GM23338 (cell line): ENCODE measurements at regions not wholly inside any gene's neighbourhood (a gene's known extent, or its start where the extent isn't known, plus 50 kb on each side); places are given as distances from the start of the nearest gene placed in this dataset.
A peak's percentile ranks its signal among the peaks of the same experiment; 100 is the strongest.

Experiments used
- ATAC-seq: fragments of 200-7000 bp; cut with Tn5 transposase; 3 replicates; pipeline ENCODE4 v1.9.1; 2020
- DNase-seq: peaks from one replicate; pipeline ENCODE4 v3.0.0-alpha.2; 2015; ENCODE audit warnings: low spot score
- H2AFZ ChIP-seq: fragments of 200-600 bp; sonication (generic); 2 replicates; pipeline ENCODE4 v1.8.0; 2016; ENCODE audit warnings: antibody characterized with exemption, mild to moderate bottlenecking, moderate library complexity
- H3F3A ChIP-seq: fragments of 200-600 bp; sonication (generic); replicated peaks from 2 replicates; pipeline ENCODE4 v1.8.0; 2017; ENCODE audit warnings: antibody characterized with exemption, mixed run types, low read depth
- H3K27ac ChIP-seq: fragments of 200-600 bp; sonication (generic); 2 replicates; pipeline ENCODE4 v1.6.1; 2016; ENCODE audit warnings: low read depth
- H3K27me3 ChIP-seq: fragments of 200-600 bp; sonication (generic); 2 replicates; pipeline ENCODE4 v1.8.0; 2016; ENCODE audit warnings: mild to moderate bottlenecking, mixed run types, moderate library complexity; ENCODE audit not compliant: insufficient read depth
- H3K36me3 ChIP-seq: fragments of 200-600 bp; sonication (generic); 2 replicates; pipeline ENCODE4 v1.8.0; 2016; ENCODE audit warnings: mild to moderate bottlenecking; ENCODE audit not compliant: insufficient read depth
- H3K4me1 ChIP-seq: fragments of 200-600 bp; sonication (generic); 2 replicates; pipeline ENCODE4 v1.8.0; 2016; ENCODE audit warnings: mild to moderate bottlenecking, moderate library complexity; ENCODE audit not compliant: insufficient read depth
- H3K4me2 ChIP-seq: fragments of 200-600 bp; sonication (generic); 2 replicates; pipeline ENCODE4 v1.7.1; 2017; ENCODE audit warnings: mixed run types
- H3K4me3 ChIP-seq: fragments of 200-600 bp; sonication (generic); 2 replicates; pipeline ENCODE4 v1.6.1; 2016; ENCODE audit warnings: mixed run types
- H3K79me2 ChIP-seq: fragments of 200-600 bp; sonication (generic); replicated peaks from 2 replicates; pipeline ENCODE4 v1.8.0; 2017; ENCODE audit warnings: mild to moderate bottlenecking; ENCODE audit not compliant: insufficient read depth
- H3K9me2 ChIP-seq: fragments of 200-600 bp; sonication (generic); 2 replicates; pipeline ENCODE4 v1.8.0; 2017; ENCODE audit not compliant: insufficient read depth
- H4K20me1 ChIP-seq: fragments of 200-600 bp; sonication (generic); replicated peaks from 2 replicates; pipeline ENCODE4 v1.8.0; 2017; ENCODE audit warnings: mild to moderate bottlenecking; ENCODE audit not compliant: insufficient read depth
- H3K27ac Mint-ChIP-seq: 2 replicates; pipeline ENCODE4 v1.8.0; 2020; ENCODE audit warnings: inconsistent platforms, mild to moderate bottlenecking, moderate library complexity, mixed read lengths
- H3K27me3 Mint-ChIP-seq: 3 replicates; pipeline ENCODE4 v1.8.0; 2022; ENCODE audit warnings: low read depth, mild to moderate bottlenecking, moderate library complexity, mixed read lengths, inconsistent platforms; ENCODE audit not compliant: insufficient read depth, poor library complexity
- H3K36me3 Mint-ChIP-seq: 3 replicates; pipeline ENCODE4 v1.8.0; 2021; ENCODE audit warnings: low read depth, mild to moderate bottlenecking, inconsistent platforms, moderate library complexity, mixed read lengths
- H3K4me1 Mint-ChIP-seq: 3 replicates; pipeline ENCODE4 v1.8.0; 2020; ENCODE audit warnings: mild to moderate bottlenecking, inconsistent platforms, mixed read lengths
- H3K4me3 Mint-ChIP-seq: 3 replicates; pipeline ENCODE4 v1.8.0; 2021; ENCODE audit warnings: moderate library complexity, mild to moderate bottlenecking, inconsistent platforms, mixed read lengths
- H3K9me3 Mint-ChIP-seq: 3 replicates; pipeline ENCODE4 v1.8.0; 2020; ENCODE audit warnings: moderate library complexity, mild to moderate bottlenecking, inconsistent platforms, mixed read lengths
- CREB1 ChIP-seq: fragments of 250-450 bp; sonication (Bioruptor Pico); IDR thresholded peaks from 2 replicates; pipeline ENCODE4 v1.5.0; 2020; ENCODE audit warnings: low read depth, mild to moderate bottlenecking, moderate library complexity
- EZH2 ChIP-seq: fragments of 200-600 bp; sonication (generic); IDR thresholded peaks from one replicate; pipeline ENCODE4 v1.8.0; 2017; ENCODE audit warnings: antibody characterized with exemption, mild to moderate bottlenecking, low read depth; ENCODE audit not compliant: unreplicated experiment
- EZH2phosphoT487 ChIP-seq: fragments of 200-600 bp; sonication (generic); IDR thresholded peaks from one replicate; pipeline ENCODE4 v1.8.1; 2018; ENCODE audit warnings: antibody characterized with exemption; ENCODE audit not compliant: unreplicated experiment
- JUNB ChIP-seq: IDR thresholded peaks from one replicate; pipeline ENCODE4 v1.6.1; 2016; ENCODE audit warnings: antibody characterized with exemption; ENCODE audit not compliant: unreplicated experiment
- NANOG ChIP-seq: IDR thresholded peaks from 2 replicates; pipeline ENCODE4 v1.6.1; 2016; ENCODE audit warnings: antibody characterized with exemption, borderline replicate concordance
- POLR2AphosphoS5 ChIP-seq: IDR thresholded peaks from 2 replicates; pipeline ENCODE4 v1.6.1; 2016; ENCODE audit warnings: antibody characterized with exemption, low read depth
- ZNF114 ChIP-seq: fragments of 250-450 bp; sonication (Bioruptor Pico); IDR thresholded peaks from 2 replicates; pipeline ENCODE4 v1.5.0; 2020; ENCODE audit warnings: mild to moderate bottlenecking, moderate library complexity
- ZNF331 ChIP-seq: fragments of 250-450 bp; sonication (Bioruptor Pico); IDR thresholded peaks from 2 replicates; pipeline ENCODE4 v1.5.0; 2020; ENCODE audit warnings: low read depth, mild to moderate bottlenecking, moderate library complexity
- TF ChIP-seq, protein P1 (sequence below): fragments of 250-450 bp; sonication (Bioruptor Pico); IDR thresholded peaks from 2 replicates; pipeline ENCODE4 v1.5.0; 2020; ENCODE audit warnings: mild to moderate bottlenecking, moderate library complexity
- TF ChIP-seq, protein P2 (sequence below): IDR thresholded peaks from 2 replicates; pipeline ENCODE4 v1.6.1; 2016; ENCODE audit warnings: antibody characterized with exemption
- TF ChIP-seq, protein P3 (sequence below), 2 experiments: fragments of 200-600 bp in 1 of 2; sonication (generic) in 1 of 2; conservative IDR thresholded peaks; 2 replicates each; pipeline versions ENCODE4 v1.5.1 to v1.6.1; 2016 to 2017; ENCODE audit warnings: antibody characterized with exemption in 2 of 2, low read depth in 2 of 2, mild to moderate bottlenecking in 2 of 2, moderate library complexity in 1 of 2
- TF ChIP-seq, protein P4 (sequence below): IDR thresholded peaks from one replicate; pipeline ENCODE4 v1.6.1; 2018; ENCODE audit warnings: antibody characterized with exemption; ENCODE audit not compliant: unreplicated experiment

DNA sequence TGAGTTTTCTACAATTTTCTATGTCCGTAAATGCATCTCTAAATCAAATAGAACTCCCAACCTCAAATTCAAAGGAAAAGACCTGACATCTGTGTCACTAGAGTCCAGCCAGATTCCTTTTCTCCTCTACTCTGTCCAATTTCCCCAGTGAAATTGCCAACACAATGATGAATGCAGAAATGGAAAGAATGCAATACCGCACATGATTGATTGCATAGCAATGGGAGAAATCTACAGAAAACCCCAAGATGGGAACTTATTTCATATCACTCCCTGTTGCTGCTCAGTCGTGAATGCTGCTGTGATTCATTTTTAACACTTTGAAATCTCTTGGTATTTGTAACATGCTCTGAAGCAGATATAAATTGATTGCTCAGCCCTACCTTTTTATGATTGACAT, 355.1 kb upstream of the TUSC1 start (continued):
- TF ChIP-seq, protein P1, sequence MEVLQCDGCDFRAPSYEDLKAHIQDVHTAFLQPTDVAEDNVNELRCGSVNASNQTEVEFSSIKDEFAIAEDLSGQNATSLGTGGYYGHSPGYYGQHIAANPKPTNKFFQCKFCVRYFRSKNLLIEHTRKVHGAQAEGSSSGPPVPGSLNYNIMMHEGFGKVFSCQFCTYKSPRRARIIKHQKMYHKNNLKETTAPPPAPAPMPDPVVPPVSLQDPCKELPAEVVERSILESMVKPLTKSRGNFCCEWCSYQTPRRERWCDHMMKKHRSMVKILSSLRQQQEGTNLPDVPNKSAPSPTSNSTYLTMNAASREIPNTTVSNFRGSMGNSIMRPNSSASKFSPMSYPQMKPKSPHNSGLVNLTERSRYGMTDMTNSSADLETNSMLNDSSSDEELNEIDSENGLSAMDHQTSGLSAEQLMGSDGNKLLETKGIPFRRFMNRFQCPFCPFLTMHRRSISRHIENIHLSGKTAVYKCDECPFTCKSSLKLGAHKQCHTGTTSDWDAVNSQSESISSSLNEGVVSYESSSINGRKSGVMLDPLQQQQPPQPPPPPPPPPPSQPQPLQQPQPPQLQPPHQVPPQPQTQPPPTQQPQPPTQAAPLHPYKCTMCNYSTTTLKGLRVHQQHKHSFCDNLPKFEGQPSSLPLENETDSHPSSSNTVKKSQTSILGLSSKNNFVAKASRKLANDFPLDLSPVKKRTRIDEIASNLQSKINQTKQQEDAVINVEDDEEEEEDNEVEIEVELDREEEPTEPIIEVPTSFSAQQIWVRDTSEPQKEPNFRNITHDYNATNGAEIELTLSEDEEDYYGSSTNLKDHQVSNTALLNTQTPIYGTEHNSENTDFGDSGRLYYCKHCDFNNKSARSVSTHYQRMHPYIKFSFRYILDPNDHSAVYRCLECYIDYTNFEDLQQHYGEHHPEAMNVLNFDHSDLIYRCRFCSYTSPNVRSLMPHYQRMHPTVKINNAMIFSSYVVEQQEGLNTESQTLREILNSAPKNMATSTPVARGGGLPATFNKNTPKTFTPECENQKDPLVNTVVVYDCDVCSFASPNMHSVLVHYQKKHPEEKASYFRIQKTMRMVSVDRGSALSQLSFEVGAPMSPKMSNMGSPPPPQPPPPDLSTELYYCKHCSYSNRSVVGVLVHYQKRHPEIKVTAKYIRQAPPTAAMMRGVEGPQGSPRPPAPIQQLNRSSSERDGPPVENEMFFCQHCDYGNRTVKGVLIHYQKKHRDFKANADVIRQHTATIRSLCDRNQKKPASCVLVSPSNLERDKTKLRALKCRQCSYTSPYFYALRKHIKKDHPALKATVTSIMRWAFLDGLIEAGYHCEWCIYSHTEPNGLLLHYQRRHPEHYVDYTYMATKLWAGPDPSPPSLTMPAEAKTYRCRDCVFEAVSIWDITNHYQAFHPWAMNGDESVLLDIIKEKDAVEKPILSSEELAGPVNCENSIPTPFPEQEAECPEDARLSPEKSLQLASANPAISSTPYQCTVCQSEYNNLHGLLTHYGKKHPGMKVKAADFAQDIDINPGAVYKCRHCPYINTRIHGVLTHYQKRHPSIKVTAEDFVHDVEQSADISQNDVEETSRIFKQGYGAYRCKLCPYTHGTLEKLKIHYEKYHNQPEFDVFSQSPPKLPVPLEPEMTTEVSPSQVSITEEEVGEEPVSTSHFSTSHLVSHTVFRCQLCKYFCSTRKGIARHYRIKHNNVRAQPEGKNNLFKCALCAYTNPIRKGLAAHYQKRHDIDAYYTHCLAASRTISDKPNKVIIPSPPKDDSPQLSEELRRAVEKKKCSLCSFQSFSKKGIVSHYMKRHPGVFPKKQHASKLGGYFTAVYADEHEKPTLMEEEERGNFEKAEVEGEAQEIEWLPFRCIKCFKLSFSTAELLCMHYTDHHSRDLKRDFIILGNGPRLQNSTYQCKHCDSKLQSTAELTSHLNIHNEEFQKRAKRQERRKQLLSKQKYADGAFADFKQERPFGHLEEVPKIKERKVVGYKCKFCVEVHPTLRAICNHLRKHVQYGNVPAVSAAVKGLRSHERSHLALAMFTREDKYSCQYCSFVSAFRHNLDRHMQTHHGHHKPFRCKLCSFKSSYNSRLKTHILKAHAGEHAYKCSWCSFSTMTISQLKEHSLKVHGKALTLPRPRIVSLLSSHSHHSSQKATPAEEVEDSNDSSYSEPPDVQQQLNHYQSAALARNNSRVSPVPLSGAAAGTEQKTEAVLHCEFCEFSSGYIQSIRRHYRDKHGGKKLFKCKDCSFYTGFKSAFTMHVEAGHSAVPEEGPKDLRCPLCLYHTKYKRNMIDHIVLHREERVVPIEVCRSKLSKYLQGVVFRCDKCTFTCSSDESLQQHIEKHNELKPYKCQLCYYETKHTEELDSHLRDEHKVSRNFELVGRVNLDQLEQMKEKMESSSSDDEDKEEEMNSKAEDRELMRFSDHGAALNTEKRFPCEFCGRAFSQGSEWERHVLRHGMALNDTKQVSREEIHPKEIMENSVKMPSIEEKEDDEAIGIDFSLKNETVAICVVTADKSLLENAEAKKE (CRISPR knock-in tag): no peak
- TF ChIP-seq EZH2 (no peak), POLR2AphosphoS5 (no peak), CREB1 (CRISPR knock-in tag) (no peak), ZNF114 (CRISPR knock-in tag) (no peak), EZH2phosphoT487 (no peak), NANOG (no peak)
- TF ChIP-seq, protein P2, sequence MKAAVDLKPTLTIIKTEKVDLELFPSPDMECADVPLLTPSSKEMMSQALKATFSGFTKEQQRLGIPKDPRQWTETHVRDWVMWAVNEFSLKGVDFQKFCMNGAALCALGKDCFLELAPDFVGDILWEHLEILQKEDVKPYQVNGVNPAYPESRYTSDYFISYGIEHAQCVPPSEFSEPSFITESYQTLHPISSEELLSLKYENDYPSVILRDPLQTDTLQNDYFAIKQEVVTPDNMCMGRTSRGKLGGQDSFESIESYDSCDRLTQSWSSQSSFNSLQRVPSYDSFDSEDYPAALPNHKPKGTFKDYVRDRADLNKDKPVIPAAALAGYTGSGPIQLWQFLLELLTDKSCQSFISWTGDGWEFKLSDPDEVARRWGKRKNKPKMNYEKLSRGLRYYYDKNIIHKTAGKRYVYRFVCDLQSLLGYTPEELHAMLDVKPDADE: no peak

DNA sequence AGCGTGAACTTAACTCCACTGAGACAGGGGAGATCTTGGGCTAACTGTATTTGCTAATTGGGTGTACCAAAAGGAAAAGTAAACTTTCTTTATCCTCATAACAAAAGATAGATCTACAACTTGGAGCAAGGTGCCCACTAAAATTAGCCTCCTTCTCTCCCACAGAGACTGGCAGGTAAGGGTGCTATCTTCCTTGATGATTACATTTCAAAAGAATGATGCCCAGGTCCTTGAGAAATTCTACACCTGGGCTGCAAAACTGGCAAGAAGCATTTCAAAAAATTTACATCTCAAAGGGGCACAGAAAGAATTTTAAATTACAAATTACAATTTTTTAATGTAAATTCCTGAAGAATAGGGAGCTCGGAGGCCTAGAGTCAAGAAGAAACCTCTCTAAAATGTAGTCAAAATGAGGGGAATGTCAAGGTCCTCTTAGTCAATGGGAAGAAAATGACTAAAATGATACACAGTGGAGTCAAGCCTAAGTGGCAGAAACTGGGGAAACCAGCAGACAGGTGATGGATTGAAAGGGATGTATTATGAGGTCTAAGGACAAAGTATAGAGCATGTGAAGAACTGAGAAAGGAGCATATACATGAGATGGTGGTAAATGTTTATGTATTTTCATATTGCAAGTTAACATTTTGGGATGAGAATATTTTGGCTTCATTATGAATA, 348.3 kb upstream of the TUSC1 start:
- Histone ChIP-seq H3K36me3 (no peaks in the 10 kb centered on the region), H3K9me2 (no peaks in the 10 kb centered on the region), H3K27ac (peak overlapping the region; percentile 59; the same call in 1 of the 2 replicates), H3K4me1 (peaks cover 38% of the 10 kb centered on the region), H3K4me3 (peak overlapping the region; percentile 13; the same call in 1 of the 2 replicates), H3F3A (no peaks in the 10 kb centered on the region), H3K79me2 (no peaks in the 10 kb centered on the region), H2AFZ (no peak overlapping the region), H3K27me3 (no peaks in the 10 kb centered on the region), H3K4me2 (peak overlapping the region; percentile 62), H4K20me1 (no peaks in the 10 kb centered on the region)
- Mint-ChIP-seq H3K27me3 (peaks cover 2% of the 10 kb centered on the region), H3K9me3 (peaks cover 17% of the 10 kb centered on the region), H3K4me3 (peak overlapping the region; percentile 10), H3K36me3 (peaks cover 16% of the 10 kb centered on the region; the same call in 2 of the 3 replicates), H3K27ac (peak overlapping the region; percentile 24; the same call in 1 of the 2 replicates), H3K4me1 (peaks cover 44% of the 10 kb centered on the region)
- ATAC-seq (peak; percentile 71), DNase-seq (peak; percentile 32)
- no peak for TF ChIP-seq ZNF331
- TF ChIP-seq, protein P3, sequence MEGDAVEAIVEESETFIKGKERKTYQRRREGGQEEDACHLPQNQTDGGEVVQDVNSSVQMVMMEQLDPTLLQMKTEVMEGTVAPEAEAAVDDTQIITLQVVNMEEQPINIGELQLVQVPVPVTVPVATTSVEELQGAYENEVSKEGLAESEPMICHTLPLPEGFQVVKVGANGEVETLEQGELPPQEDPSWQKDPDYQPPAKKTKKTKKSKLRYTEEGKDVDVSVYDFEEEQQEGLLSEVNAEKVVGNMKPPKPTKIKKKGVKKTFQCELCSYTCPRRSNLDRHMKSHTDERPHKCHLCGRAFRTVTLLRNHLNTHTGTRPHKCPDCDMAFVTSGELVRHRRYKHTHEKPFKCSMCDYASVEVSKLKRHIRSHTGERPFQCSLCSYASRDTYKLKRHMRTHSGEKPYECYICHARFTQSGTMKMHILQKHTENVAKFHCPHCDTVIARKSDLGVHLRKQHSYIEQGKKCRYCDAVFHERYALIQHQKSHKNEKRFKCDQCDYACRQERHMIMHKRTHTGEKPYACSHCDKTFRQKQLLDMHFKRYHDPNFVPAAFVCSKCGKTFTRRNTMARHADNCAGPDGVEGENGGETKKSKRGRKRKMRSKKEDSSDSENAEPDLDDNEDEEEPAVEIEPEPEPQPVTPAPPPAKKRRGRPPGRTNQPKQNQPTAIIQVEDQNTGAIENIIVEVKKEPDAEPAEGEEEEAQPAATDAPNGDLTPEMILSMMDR (conservative IDR thresholded peaks at IDR 0.05; ENCODE audit: low read depth in 2 of 2): no peak
- TF ChIP-seq JUNB: no peak
- no peak for TF ChIP-seq ZNF114 (CRISPR knock-in tag)
- no peak for TF ChIP-seq EZH2
- TF ChIP-seq NANOG: 0 out of 2 replicates have a peak, but pooled peaks have one; percentile 16
- TF ChIP-seq, protein P4, sequence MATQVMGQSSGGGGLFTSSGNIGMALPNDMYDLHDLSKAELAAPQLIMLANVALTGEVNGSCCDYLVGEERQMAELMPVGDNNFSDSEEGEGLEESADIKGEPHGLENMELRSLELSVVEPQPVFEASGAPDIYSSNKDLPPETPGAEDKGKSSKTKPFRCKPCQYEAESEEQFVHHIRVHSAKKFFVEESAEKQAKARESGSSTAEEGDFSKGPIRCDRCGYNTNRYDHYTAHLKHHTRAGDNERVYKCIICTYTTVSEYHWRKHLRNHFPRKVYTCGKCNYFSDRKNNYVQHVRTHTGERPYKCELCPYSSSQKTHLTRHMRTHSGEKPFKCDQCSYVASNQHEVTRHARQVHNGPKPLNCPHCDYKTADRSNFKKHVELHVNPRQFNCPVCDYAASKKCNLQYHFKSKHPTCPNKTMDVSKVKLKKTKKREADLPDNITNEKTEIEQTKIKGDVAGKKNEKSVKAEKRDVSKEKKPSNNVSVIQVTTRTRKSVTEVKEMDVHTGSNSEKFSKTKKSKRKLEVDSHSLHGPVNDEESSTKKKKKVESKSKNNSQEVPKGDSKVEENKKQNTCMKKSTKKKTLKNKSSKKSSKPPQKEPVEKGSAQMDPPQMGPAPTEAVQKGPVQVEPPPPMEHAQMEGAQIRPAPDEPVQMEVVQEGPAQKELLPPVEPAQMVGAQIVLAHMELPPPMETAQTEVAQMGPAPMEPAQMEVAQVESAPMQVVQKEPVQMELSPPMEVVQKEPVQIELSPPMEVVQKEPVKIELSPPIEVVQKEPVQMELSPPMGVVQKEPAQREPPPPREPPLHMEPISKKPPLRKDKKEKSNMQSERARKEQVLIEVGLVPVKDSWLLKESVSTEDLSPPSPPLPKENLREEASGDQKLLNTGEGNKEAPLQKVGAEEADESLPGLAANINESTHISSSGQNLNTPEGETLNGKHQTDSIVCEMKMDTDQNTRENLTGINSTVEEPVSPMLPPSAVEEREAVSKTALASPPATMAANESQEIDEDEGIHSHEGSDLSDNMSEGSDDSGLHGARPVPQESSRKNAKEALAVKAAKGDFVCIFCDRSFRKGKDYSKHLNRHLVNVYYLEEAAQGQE: no peak
